ENCODE measurements at regions not wholly inside any gene's neighbourhood (a gene's known extent, or its start where the extent isn't known, plus 50 kb on each side); places are given as distances from the start of the nearest gene placed in this dataset.

GRCh38 chr13:106625578-106625977 lies 57.6 kb upstream of the ARGLU1 start:
- DNase-seq (no peak), ATAC-seq (no peak)
- no TSS peak for BruUV-seq (replicated peaks)
- Histone ChIP-seq H3F3A (ENCODE audit: low read length, unreplicated experiment) (no peaks in the 10 kb centered on the region), H3K9ac (ENCODE audit: low read length) (no peak overlapping the region), H3K36me3 (ENCODE audit: low read depth, low read length) (no peaks in the 10 kb centered on the region), H3K27ac (ENCODE audit: low read length) (no peak overlapping the region), H3K4me1 (ENCODE audit: insufficient read depth, low read length) (no peaks in the 10 kb centered on the region), H3K4me2 (ENCODE audit: low read length) (no peak overlapping the region), H4K20me1 (ENCODE audit: low read length) (no peaks in the 10 kb centered on the region), H2AFZ (ENCODE audit: low read length) (no peak overlapping the region), H3K9me3 (ENCODE audit: low read length) (no peaks in the 10 kb centered on the region), H3K79me2 (ENCODE audit: low read length) (no peaks in the 10 kb centered on the region), H3K4me3 (ENCODE audit: low read length) (no peak overlapping the region), H3K9me2 (replicated peaks; ENCODE audit: low read length) (no peaks in the 10 kb centered on the region), H3K27me3 (ENCODE audit: low read length) (peaks cover 91% of the 10 kb centered on the region)
- intact Hi-C loops (cut with micrococcal nuclease) = no loop called here
- ChIA-PET POLR2A (ENCODE audit: unreplicated experiment) (no interaction called here), CTCF (no interaction called here)
- TF ChIP-seq EZH2phosphoT487 (IDR thresholded peaks at IDR 0.05; ENCODE audit: borderline replicate concordance, low read length) (no peak), EZH2 (IDR thresholded peaks at IDR 0.05; ENCODE audit: low read length, unreplicated experiment) (no peak), CTCF (conservative IDR thresholded peaks at IDR 0.05; ENCODE audit: low read depth, low read length) (no peak)

- Histone ChIP-seq H3K4me2 (ENCODE audit: low read length) (no peak overlapping the region), H3K9me3 (ENCODE audit: low read length) (no peaks in the 10 kb centered on the region), H3K4me1 (ENCODE audit: insufficient read depth, low read length) (no peaks in the 10 kb centered on the region), H2AFZ (ENCODE audit: low read length) (no peak overlapping the region), H3K9me2 (replicated peaks; ENCODE audit: low read length) (no peaks in the 10 kb centered on the region), H3K27me3 (ENCODE audit: low read length) (peaks cover 78% of the 10 kb centered on the region), H4K20me1 (ENCODE audit: low read length) (no peaks in the 10 kb centered on the region), H3K36me3 (ENCODE audit: low read depth, low read length) (no peaks in the 10 kb centered on the region), H3K9ac (ENCODE audit: low read length) (no peak overlapping the region), H3F3A (ENCODE audit: low read length, unreplicated experiment) (no peaks in the 10 kb centered on the region), H3K4me3 (ENCODE audit: low read length) (no peak overlapping the region), H3K27ac (ENCODE audit: low read length) (no peak overlapping the region), H3K79me2 (ENCODE audit: low read length) (no peaks in the 10 kb centered on the region)
- TF ChIP-seq EZH2 (IDR thresholded peaks at IDR 0.05; ENCODE audit: low read length, unreplicated experiment) = no peak
- no peak for TF ChIP-seq EZH2phosphoT487 (IDR thresholded peaks at IDR 0.05; ENCODE audit: borderline replicate concordance, low read length)
- TF ChIP-seq CTCF (conservative IDR thresholded peaks at IDR 0.05; ENCODE audit: low read depth, low read length) = no peak
- intact Hi-C loops (cut with micrococcal nuclease) = no loop called here
- ATAC-seq (no peak), DNase-seq (no peak)
- CTCF ChIA-PET = no interaction called here
- BruUV-seq (replicated peaks) = no TSS peak
- POLR2A ChIA-PET (ENCODE audit: unreplicated experiment) = no interaction called here
Measured at GRCh38 chr13:106623799-106624460, 56.0 kb upstream of the ARGLU1 start.

GRCh38 chr13:106621833-106622232 lies 53.9 kb upstream of the ARGLU1 start:
- Histone ChIP-seq H2AFZ (ENCODE audit: low read length) (no peak overlapping the region), H3F3A (ENCODE audit: low read length, unreplicated experiment) (no peaks in the 10 kb centered on the region), H3K79me2 (ENCODE audit: low read length) (no peaks in the 10 kb centered on the region), H3K9me3 (ENCODE audit: low read length) (no peaks in the 10 kb centered on the region), H3K36me3 (ENCODE audit: low read depth, low read length) (no peaks in the 10 kb centered on the region), H3K9ac (ENCODE audit: low read length) (no peak overlapping the region), H3K4me2 (ENCODE audit: low read length) (no peak overlapping the region), H3K27ac (ENCODE audit: low read length) (no peak overlapping the region), H3K4me1 (ENCODE audit: insufficient read depth, low read length) (no peaks in the 10 kb centered on the region), H3K4me3 (ENCODE audit: low read length) (no peak overlapping the region), H4K20me1 (ENCODE audit: low read length) (no peaks in the 10 kb centered on the region), H3K9me2 (replicated peaks; ENCODE audit: low read length) (no peaks in the 10 kb centered on the region), H3K27me3 (ENCODE audit: low read length) (peaks cover 63% of the 10 kb centered on the region)
- intact Hi-C loops (cut with micrococcal nuclease) = loop anchor here (2.0 kb wide), 1 partner anchor 55 kb away; no protein-coding TSS in a partner anchor
- POLR2A ChIA-PET (ENCODE audit: unreplicated experiment) = interaction anchor here (0.7 kb wide), 1 partner anchor 31 kb away, joined by 3 read pairs; no protein-coding TSS in a partner anchor
- no TSS peak for BruUV-seq (replicated peaks)
- CTCF ChIA-PET = no interaction called here
- ATAC-seq (no peak), DNase-seq (no peak)
- TF ChIP-seq EZH2 (IDR thresholded peaks at IDR 0.05; ENCODE audit: low read length, unreplicated experiment) (no peak), CTCF (conservative IDR thresholded peaks at IDR 0.05; ENCODE audit: low read depth, low read length) (no peak), EZH2phosphoT487 (IDR thresholded peaks at IDR 0.05; ENCODE audit: borderline replicate concordance, low read length) (no peak)

Measured in PC-3 (cell line).